ENCODE measurements at regions not wholly inside any gene's neighbourhood (a gene's known extent, or its start where the extent isn't known, plus 50 kb on each side); places are given as distances from the start of the nearest gene placed in this dataset.

DNA sequence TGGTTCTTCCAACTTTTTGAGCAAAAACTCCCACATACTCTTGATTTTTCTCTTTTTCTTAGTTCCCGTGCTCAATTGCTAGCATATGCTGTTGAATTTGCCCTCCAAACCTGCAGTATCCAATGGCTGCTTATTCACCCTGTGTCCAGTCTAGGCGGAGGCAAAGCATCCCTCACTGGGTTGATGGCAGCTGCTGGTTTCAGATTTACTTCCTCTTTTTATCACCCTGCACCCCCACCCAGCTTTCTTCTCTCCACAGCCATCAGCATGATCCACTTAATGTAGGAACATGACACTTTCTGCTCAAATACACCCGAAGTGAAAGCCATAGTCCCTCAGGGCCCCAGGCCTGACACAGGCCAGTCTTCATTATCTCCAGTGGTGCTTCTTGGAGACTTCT is 87.6 kb upstream of the ADARB2 start:
- TF ChIP-seq CTCF (tag by site-specific recombination; IDR thresholded peaks at IDR 0.05) (no peak), YY2 (tag by site-specific recombination; IDR thresholded peaks at IDR 0.05) (no peak), KLF1 (tag by site-specific recombination; IDR thresholded peaks at IDR 0.05) (no peak), KLF16 (tag by site-specific recombination; IDR thresholded peaks at IDR 0.05) (no peak), HOXA7 (CRISPR knock-in tag; IDR thresholded peaks at IDR 0.05; ENCODE audit: borderline replicate concordance) (no peak), ZNF561 (tag by site-specific recombination; IDR thresholded peaks at IDR 0.05; ENCODE audit: borderline replicate concordance) (no peak), ZNF677 (tag by site-specific recombination; IDR thresholded peaks at IDR 0.05) (no peak), ZNF670 (tag by site-specific recombination; IDR thresholded peaks at IDR 0.05; ENCODE audit: low read depth) (no peak)
- TF ChIP-seq, protein P1, sequence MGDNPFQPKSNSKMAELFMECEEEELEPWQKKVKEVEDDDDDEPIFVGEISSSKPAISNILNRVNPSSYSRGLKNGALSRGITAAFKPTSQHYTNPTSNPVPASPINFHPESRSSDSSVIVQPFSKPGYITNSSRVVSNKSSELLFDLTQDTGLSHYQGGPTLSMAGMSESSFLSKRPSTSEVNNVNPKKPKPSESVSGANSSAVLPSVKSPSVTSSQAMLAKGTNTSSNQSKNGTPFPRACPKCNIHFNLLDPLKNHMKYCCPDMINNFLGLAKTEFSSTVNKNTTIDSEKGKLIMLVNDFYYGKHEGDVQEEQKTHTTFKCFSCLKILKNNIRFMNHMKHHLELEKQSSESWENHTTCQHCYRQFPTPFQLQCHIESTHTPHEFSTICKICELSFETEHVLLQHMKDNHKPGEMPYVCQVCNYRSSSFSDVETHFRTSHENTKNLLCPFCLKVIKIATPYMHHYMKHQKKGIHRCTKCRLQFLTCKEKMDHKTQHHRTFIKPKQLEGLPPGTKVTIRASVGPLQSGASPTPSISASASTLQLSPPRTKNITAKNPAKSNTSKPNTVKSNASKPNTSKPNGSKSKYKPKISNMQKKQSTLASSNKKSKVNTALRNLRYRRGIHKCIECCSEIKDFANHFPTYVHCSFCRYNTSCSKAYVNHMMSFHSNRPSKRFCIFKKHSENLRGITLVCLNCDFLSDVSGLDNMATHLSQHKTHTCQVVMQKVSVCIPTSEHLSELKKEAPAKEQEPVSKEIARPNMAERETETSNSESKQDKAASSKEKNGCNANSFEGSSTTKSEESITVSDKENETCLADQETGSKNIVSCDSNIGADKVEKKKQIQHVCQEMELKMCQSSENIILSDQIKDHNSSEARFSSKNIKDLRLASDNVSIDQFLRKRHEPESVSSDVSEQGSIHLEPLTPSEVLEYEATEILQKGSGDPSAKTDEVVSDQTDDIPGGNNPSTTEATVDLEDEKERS (tag by site-specific recombination; IDR thresholded peaks at IDR 0.05) = no peak
- TF ChIP-seq, protein P2, sequence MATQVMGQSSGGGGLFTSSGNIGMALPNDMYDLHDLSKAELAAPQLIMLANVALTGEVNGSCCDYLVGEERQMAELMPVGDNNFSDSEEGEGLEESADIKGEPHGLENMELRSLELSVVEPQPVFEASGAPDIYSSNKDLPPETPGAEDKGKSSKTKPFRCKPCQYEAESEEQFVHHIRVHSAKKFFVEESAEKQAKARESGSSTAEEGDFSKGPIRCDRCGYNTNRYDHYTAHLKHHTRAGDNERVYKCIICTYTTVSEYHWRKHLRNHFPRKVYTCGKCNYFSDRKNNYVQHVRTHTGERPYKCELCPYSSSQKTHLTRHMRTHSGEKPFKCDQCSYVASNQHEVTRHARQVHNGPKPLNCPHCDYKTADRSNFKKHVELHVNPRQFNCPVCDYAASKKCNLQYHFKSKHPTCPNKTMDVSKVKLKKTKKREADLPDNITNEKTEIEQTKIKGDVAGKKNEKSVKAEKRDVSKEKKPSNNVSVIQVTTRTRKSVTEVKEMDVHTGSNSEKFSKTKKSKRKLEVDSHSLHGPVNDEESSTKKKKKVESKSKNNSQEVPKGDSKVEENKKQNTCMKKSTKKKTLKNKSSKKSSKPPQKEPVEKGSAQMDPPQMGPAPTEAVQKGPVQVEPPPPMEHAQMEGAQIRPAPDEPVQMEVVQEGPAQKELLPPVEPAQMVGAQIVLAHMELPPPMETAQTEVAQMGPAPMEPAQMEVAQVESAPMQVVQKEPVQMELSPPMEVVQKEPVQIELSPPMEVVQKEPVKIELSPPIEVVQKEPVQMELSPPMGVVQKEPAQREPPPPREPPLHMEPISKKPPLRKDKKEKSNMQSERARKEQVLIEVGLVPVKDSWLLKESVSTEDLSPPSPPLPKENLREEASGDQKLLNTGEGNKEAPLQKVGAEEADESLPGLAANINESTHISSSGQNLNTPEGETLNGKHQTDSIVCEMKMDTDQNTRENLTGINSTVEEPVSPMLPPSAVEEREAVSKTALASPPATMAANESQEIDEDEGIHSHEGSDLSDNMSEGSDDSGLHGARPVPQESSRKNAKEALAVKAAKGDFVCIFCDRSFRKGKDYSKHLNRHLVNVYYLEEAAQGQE (tag by site-specific recombination; IDR thresholded peaks at IDR 0.05) = no peak
